HEK293 (cell line): ENCODE measurements at regions not wholly inside any gene's neighbourhood (a gene's known extent, or its start where the extent isn't known, plus 50 kb on each side); places are given as distances from the start of the nearest gene placed in this dataset.

Experiments used
- CTCF ChIA-PET: fragments of 350-600 bp; formaldehyde crosslinking; extraction: SDS; loops from one replicate; lab custom pipeline; 2021; ENCODE audit warnings: antibody characterized with exemption; lab: Yijun Ruan, JAX
- POLR2A ChIA-PET: fragments of 300-600 bp; formaldehyde crosslinking; extraction: SDS; loops from one replicate; lab custom pipeline; 2020; ENCODE audit warnings: antibody characterized with exemption, inconsistent platforms; lab: Yijun Ruan, JAX
- H3K27ac ChIP-seq: fragments of 200-500 bp; sonication (Bioruptor generic); 2 replicates; pipeline ENCODE4 v1.5.1; 2014; ENCODE audit warnings: low read depth, low read length, control low read depth, inconsistent platforms; ENCODE audit errors: extremely low read depth
- H3K36me3 ChIP-seq, 2 experiments: fragments of 200-500 bp in 1 of 2; sonication (Bioruptor generic) in 1 of 2; 1 replicate in 1 of 2; 2 replicates in 1 of 2; pipeline ENCODE4 v1.5.1; 2014 to 2017; ENCODE audit warnings: inconsistent platforms in 2 of 2, low read length in 2 of 2; ENCODE audit not compliant: control insufficient read depth in 2 of 2, insufficient read depth in 1 of 2
- H3K4me1 ChIP-seq: fragments of 200-500 bp; sonication (Bioruptor generic); 2 replicates; pipeline ENCODE4 v1.5.1; 2014; ENCODE audit warnings: mild to moderate bottlenecking, low read length, inconsistent platforms; ENCODE audit not compliant: control insufficient read depth, insufficient read depth
- H3K4me3 ChIP-seq: 2 replicates; pipeline ENCODE4 v1.5.1; 2011; ENCODE audit warnings: low read depth, mild to moderate bottlenecking, control low read depth, low read length, moderate library complexity
- H3K9me3 ChIP-seq: fragments of 200-500 bp; sonication (Bioruptor generic); 2 replicates; pipeline ENCODE4 v1.5.1; 2014; ENCODE audit warnings: low read depth, low read length, inconsistent platforms; ENCODE audit not compliant: control insufficient read depth, insufficient read depth
- BCL11A ChIP-seq: fragments of 450-650 bp; formaldehyde crosslinking; IDR thresholded peaks from 2 replicates; pipeline ENCODE4 v1.5.1; 2016; ENCODE audit warnings: low read depth, missing biosample characterization, missing genetic modification characterization
- EGR2 ChIP-seq: fragments of 450-650 bp; formaldehyde crosslinking; IDR thresholded peaks from 2 replicates; pipeline ENCODE4 v1.5.1; 2016; ENCODE audit warnings: low read depth, missing biosample characterization, missing genetic modification characterization
- GLIS2 ChIP-seq: fragments of 450-650 bp; formaldehyde crosslinking; IDR thresholded peaks from 2 replicates; pipeline ENCODE4 v1.5.1; 2016; ENCODE audit warnings: missing biosample characterization, missing genetic modification characterization
- ZBTB1 ChIP-seq: fragments of 450-650 bp; formaldehyde crosslinking; IDR thresholded peaks from 2 replicates; pipeline ENCODE4 v1.5.1; 2016; ENCODE audit warnings: missing biosample characterization, missing genetic modification characterization
- ZBTB20 ChIP-seq: fragments of 450-650 bp; formaldehyde crosslinking; IDR thresholded peaks from 2 replicates; pipeline ENCODE4 v1.5.1; 2016; ENCODE audit warnings: missing biosample characterization, missing genetic modification characterization
- ZNF292 ChIP-seq: fragments of 450-650 bp; formaldehyde crosslinking; IDR thresholded peaks from 2 replicates; pipeline ENCODE4 v1.5.1; 2016; ENCODE audit warnings: low read depth, missing biosample characterization, missing genetic modification characterization, borderline replicate concordance
- ZNF423 ChIP-seq: fragments of 450-650 bp; formaldehyde crosslinking; IDR thresholded peaks from 2 replicates; pipeline ENCODE4 v1.5.1; 2016; ENCODE audit warnings: missing biosample characterization, missing genetic modification characterization
- ZNF529 ChIP-seq: fragments of 450-650 bp; formaldehyde crosslinking; IDR thresholded peaks from 2 replicates; pipeline ENCODE4 v1.5.1; 2017; ENCODE audit warnings: missing genetic modification characterization, missing biosample characterization; ENCODE audit not compliant: insufficient replicate concordance
- ZNF677 ChIP-seq: fragments of 450-650 bp; IDR thresholded peaks from 2 replicates; pipeline ENCODE4 v1.5.0; 2018; ENCODE audit warnings: missing biosample characterization, mild to moderate bottlenecking, missing genetic modification characterization, moderate library complexity
- ZNF830 ChIP-seq: fragments of 450-650 bp; IDR thresholded peaks from 2 replicates; pipeline ENCODE4 v1.5.0; 2018; ENCODE audit warnings: missing biosample characterization, missing genetic modification characterization, low read depth, mild to moderate bottlenecking, moderate library complexity
- ZSCAN30 ChIP-seq: fragments of 450-650 bp; IDR thresholded peaks from 2 replicates; pipeline ENCODE4 v1.5.1; 2018; ENCODE audit warnings: missing biosample characterization, mild to moderate bottlenecking, missing genetic modification characterization, moderate library complexity
- TF ChIP-seq, protein P1 (sequence below): fragments of 450-650 bp; formaldehyde crosslinking; IDR thresholded peaks from 2 replicates; pipeline ENCODE4 v1.5.1; 2017; ENCODE audit warnings: missing biosample characterization, missing genetic modification characterization
- TF ChIP-seq, protein P2 (sequence below): fragments of 450-650 bp; formaldehyde crosslinking; IDR thresholded peaks from 2 replicates; pipeline ENCODE4 v1.5.1; 2017; ENCODE audit warnings: missing biosample characterization, missing genetic modification characterization
- TF ChIP-seq, protein P3 (sequence below): fragments of 450-650 bp; IDR thresholded peaks from 2 replicates; pipeline ENCODE4 v1.5.1; 2018; ENCODE audit warnings: missing biosample characterization, missing genetic modification characterization

DNA sequence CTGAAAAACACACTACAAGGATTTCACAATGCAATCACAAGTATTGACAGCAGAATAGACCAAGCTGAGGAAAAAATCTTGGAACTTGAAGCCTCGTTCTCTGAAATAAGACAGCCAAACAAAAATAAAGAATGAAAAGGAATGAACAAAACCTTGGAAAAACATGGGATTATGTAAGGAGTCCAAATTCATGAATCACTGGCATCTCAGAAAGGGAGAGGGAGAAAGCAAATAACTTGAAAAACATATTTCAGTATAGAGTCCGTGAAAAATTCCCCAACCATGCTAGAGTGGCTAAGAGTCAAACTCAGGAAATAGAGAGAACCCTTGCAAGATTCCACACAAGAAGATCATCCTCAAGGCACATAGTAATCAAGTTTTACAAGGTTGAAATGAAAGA, 178.5 kb upstream of the CTSO start:
- H3K9me3 ChIP-seq: no peaks in the 10 kb centered on the region

DNA sequence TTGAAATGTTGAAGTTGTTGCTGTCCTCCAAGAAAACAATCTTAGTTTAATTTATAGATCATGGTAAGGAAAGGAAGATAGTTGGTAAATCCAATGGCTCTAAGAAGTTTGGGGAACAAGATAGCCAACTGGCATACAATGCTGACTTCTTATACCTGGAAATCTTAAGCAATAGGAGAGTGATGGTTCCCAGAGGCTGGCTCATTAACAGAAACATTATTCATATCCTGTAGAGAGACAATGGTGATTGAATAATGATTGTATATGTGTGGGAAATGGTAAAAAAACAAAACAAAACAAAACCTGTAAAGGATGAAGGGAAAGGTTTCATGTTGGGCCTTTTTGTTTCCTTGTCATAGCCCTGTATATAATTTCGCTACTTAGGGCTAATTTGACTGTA, 174.9 kb upstream of the CTSO start:
- ChIA-PET POLR2A (no interaction called here), CTCF (no interaction called here)
- Histone ChIP-seq H3K9me3 (no peaks in the 10 kb centered on the region; the same call in 1 of the 2 replicates), H3K27ac (no peak overlapping the region), H3K4me1 (no peaks in the 10 kb centered on the region), H3K4me3 (no peak overlapping the region), H3K36me3 (no peaks in the 10 kb centered on the region)
- TF ChIP-seq ZBTB20 (tag by site-specific recombination) (no peak), ZNF292 (tag by site-specific recombination) (no peak), ZNF423 (tag by site-specific recombination) (no peak), ZSCAN30 (tag by site-specific recombination) (no peak), ZNF677 (tag by site-specific recombination) (no peak)
- TF ChIP-seq, protein P1, sequence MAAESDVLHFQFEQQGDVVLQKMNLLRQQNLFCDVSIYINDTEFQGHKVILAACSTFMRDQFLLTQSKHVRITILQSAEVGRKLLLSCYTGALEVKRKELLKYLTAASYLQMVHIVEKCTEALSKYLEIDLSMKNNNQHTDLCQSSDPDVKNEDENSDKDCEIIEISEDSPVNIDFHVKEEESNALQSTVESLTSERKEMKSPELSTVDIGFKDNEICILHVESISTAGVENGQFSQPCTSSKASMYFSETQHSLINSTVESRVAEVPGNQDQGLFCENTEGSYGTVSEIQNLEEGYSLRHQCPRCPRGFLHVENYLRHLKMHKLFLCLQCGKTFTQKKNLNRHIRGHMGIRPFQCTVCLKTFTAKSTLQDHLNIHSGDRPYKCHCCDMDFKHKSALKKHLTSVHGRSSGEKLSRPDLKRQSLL: no peak
- TF ChIP-seq, protein P2, sequence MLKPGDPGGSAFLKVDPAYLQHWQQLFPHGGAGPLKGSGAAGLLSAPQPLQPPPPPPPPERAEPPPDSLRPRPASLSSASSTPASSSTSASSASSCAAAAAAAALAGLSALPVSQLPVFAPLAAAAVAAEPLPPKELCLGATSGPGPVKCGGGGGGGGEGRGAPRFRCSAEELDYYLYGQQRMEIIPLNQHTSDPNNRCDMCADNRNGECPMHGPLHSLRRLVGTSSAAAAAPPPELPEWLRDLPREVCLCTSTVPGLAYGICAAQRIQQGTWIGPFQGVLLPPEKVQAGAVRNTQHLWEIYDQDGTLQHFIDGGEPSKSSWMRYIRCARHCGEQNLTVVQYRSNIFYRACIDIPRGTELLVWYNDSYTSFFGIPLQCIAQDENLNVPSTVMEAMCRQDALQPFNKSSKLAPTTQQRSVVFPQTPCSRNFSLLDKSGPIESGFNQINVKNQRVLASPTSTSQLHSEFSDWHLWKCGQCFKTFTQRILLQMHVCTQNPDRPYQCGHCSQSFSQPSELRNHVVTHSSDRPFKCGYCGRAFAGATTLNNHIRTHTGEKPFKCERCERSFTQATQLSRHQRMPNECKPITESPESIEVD (tag by site-specific recombination): no peak

More for the DNA sequence above, 178.5 kb upstream of the CTSO start:
- CTCF ChIA-PET: interaction anchor here (1.5 kb wide), 1 partner anchor 20 kb away, joined by 5 read pairs; no protein-coding TSS in a partner anchor
- no peak for TF ChIP-seq GLIS2 (tag by site-specific recombination)
- TF ChIP-seq EGR2: no peak
- Histone ChIP-seq H3K4me1 (no peaks in the 10 kb centered on the region), H3K27ac (no peak overlapping the region), H3K4me3 (no peak overlapping the region), H3K36me3 (no peaks in the 10 kb centered on the region)
- POLR2A ChIA-PET: no interaction called here

DNA sequence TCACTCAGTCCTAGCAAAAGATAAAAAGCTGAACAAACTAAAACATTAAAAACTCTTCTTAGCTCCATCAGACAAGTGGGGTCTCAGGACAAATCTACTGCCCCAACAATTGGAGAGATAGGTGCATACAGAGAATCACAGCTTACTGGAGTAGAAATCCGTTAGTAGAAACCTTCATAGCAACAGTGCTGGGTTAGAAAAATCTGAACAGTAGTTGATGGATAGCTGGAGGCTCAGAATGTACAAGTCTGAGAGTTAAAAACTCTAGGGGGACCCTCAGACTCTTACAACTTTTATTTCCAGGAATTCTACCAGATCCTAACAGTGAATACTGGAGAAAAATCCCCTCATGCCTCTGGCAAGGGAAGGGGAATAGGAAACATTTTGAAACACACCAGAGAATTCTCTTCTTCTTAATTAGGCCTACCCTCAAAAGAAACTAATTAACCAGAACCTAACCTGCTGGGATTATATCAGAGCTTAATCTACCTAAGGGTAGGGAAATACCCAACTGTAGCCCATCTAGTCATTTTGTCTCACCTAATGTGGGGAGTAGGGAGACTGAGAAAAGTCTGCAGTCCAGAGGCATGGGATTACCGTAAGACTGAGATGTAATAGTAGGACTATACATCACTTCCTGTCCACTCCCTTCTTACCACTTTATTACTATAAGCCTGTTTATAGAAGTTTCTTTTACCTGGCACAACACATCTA, 165.0 kb upstream of the CTSO start:
- Histone ChIP-seq H3K36me3 (no peaks in the 10 kb centered on the region), H3K4me3 (no peak overlapping the region), H3K4me1 (no peaks in the 10 kb centered on the region), H3K9me3 (no peaks in the 10 kb centered on the region), H3K27ac (no peak overlapping the region)
- POLR2A ChIA-PET: no interaction called here
- TF ChIP-seq ZNF529 (tag by site-specific recombination) (no peak), BCL11A (tag by site-specific recombination) (no peak), ZBTB1 (no peak), ZNF830 (no peak)
- TF ChIP-seq, protein P3, sequence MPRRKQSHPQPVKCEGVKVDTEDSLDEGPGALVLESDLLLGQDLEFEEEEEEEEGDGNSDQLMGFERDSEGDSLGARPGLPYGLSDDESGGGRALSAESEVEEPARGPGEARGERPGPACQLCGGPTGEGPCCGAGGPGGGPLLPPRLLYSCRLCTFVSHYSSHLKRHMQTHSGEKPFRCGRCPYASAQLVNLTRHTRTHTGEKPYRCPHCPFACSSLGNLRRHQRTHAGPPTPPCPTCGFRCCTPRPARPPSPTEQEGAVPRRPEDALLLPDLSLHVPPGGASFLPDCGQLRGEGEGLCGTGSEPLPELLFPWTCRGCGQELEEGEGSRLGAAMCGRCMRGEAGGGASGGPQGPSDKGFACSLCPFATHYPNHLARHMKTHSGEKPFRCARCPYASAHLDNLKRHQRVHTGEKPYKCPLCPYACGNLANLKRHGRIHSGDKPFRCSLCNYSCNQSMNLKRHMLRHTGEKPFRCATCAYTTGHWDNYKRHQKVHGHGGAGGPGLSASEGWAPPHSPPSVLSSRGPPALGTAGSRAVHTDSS (tag by site-specific recombination): no peak
- CTCF ChIA-PET: interaction anchor here (0.5 kb wide), 1 partner anchor 477 kb away, joined by 3 read pairs; no protein-coding TSS in a partner anchor
